B cell (primary cell): ENCODE measurements at regions not wholly inside any gene's neighbourhood (a gene's known extent, or its start where the extent isn't known, plus 50 kb on each side); places are given as distances from the start of the nearest gene placed in this dataset.
A peak's percentile ranks its signal among the peaks of the same experiment; 100 is the strongest.
"Not testable (repeated sequence)": the region's sequence is repeated elsewhere in the genome, so short reads cannot be mapped to it uniquely, and the experiment has no call there.

Source experiments
- ATAC-seq: fragments of 200-7000 bp; cut with Tn5 transposase; one replicate; pipeline ENCODE4 v1.10.0; 2021; ENCODE audit warnings: low read depth, mild to moderate bottlenecking, moderate number of reproducible peaks, moderate library complexity
- CTCF ChIA-PET: fragments of 350-600 bp; sonication (Branson Sonifier 250); formaldehyde crosslinking; loops from one replicate; lab custom pipeline; 2021; ENCODE audit warnings: antibody characterized with exemption, inconsistent platforms; lab: Charles Lee
- POLR2A ChIA-PET: fragments of 350-600 bp; sonication (Branson Sonifier 250); formaldehyde crosslinking; loops from one replicate; lab custom pipeline; 2021; ENCODE audit warnings: antibody characterized with exemption; lab: Charles Lee
- DNase-seq: peaks from one replicate; pipeline ENCODE4 v3.0.0; 2013
- H2AFZ ChIP-seq: 2 replicates; pipeline ENCODE4 v1.6.1; 2012; ENCODE audit warnings: mild to moderate bottlenecking, low read depth, low read length; ENCODE audit not compliant: insufficient read depth, poor library complexity, severe bottlenecking
- H3K27ac ChIP-seq, 2 donors: 1 replicate in 1 of 2; 2 replicates in 1 of 2; pipeline ENCODE4 v1.5.1; 2012 to 2013; ENCODE audit warnings: low read length in 2 of 2, mild to moderate bottlenecking in 2 of 2, moderate library complexity in 1 of 2
- H3K27me3 ChIP-seq, 4 experiments: fragments of 200-600 bp in 1 of 4; sonication (generic) in 1 of 4; replicated peaks in 1 of 4; 1 replicate in 2 of 4; 2 replicates in 2 of 4; pipeline versions ENCODE4 v1.6.1 to v1.7.0; 2013 to 2016; ENCODE audit warnings: low read length in 3 of 4, mild to moderate bottlenecking in 2 of 4, mixed read lengths in 1 of 4, moderate library complexity in 1 of 4; ENCODE audit not compliant: insufficient read depth in 4 of 4, control insufficient read depth in 3 of 4; ENCODE audit errors: control extremely low read depth in 1 of 4
- H3K36me3 ChIP-seq, 2 experiments: replicated peaks in 1 of 2; 1 replicate in 1 of 2; 2 replicates in 1 of 2; pipeline versions ENCODE4 v1.6.1 to v1.7.1; 2013; ENCODE audit warnings: low read length in 1 of 2; ENCODE audit not compliant: insufficient read depth in 2 of 2, control insufficient read depth in 1 of 2; ENCODE audit errors: control extremely low read depth in 1 of 2, extremely low read depth in 1 of 2
- H3K4me1 ChIP-seq, 2 donors: fragments of 200-600 bp in 1 of 2; sonication (generic) in 1 of 2; 1 replicate in 1 of 2; 2 replicates in 1 of 2; pipeline versions ENCODE4 v1.5.1 to v1.6.1; 2013 to 2017; ENCODE audit warnings: low read length in 2 of 2; ENCODE audit not compliant: control insufficient read depth in 2 of 2, insufficient read depth in 2 of 2
- H3K4me2 ChIP-seq: replicated peaks from 2 replicates; pipeline ENCODE3; 2012; ENCODE audit warnings: mild to moderate bottlenecking, low read depth, low read length; ENCODE audit not compliant: poor library complexity, severe bottlenecking
- H3K4me3 ChIP-seq, 5 experiments: fragments of 200-600 bp in 1 of 5; sonication (generic) in 1 of 5; 1 replicate in 3 of 5; 2 replicates in 2 of 5; pipeline versions ENCODE4 v1.5.1 to v1.7.0; 2011 to 2016; ENCODE audit warnings: low read length in 4 of 5, mild to moderate bottlenecking in 4 of 5, low read depth in 2 of 5, control low read depth in 1 of 5, moderate library complexity in 1 of 5; ENCODE audit not compliant: insufficient read depth in 1 of 5; ENCODE audit errors: control extremely low read depth in 1 of 5, extremely low read depth in 1 of 5
- H3K79me2 ChIP-seq: fragments of 200-600 bp; sonication (generic); one replicate; pipeline ENCODE4 v1.6.0; 2016; ENCODE audit warnings: low read length; ENCODE audit not compliant: control insufficient read depth, insufficient read depth
- H3K9ac ChIP-seq: fragments of 200-600 bp; sonication (generic); 2 replicates; pipeline ENCODE4 v1.6.1; 2017; ENCODE audit warnings: mild to moderate bottlenecking, low read length, moderate library complexity
- H3K9me3 ChIP-seq, 3 donors: one replicate each; pipeline versions ENCODE4 v1.6.1 to v1.7.1; 2013; ENCODE audit warnings: low read length in 2 of 3; ENCODE audit not compliant: control insufficient read depth in 2 of 3, insufficient read depth in 1 of 3; ENCODE audit errors: control extremely low read depth in 1 of 3
- H4K20me1 ChIP-seq: 2 replicates; pipeline ENCODE4 v1.6.0; 2012; ENCODE audit warnings: mild to moderate bottlenecking, low read length; ENCODE audit not compliant: insufficient read depth, control insufficient read depth, poor library complexity, severe bottlenecking
- H3K27ac Mint-ChIP-seq: one replicate; pipeline ENCODE4 v1.8.0; 2021; ENCODE audit warnings: mixed read lengths
- H3K27me3 Mint-ChIP-seq: one replicate; pipeline ENCODE4 v1.8.0; 2021; ENCODE audit warnings: mixed read lengths
- H3K4me1 Mint-ChIP-seq: one replicate; pipeline ENCODE4 v1.8.0; 2021; ENCODE audit warnings: mixed read lengths
- H3K4me3 Mint-ChIP-seq: one replicate; pipeline ENCODE4 v1.8.0; 2021; ENCODE audit warnings: mixed read lengths
- H3K9me3 Mint-ChIP-seq: one replicate; pipeline ENCODE4 v1.8.0; 2022; ENCODE audit warnings: mixed read lengths; ENCODE audit not compliant: insufficient read depth
- EZH2 ChIP-seq: IDR thresholded peaks from 2 replicates; pipeline ENCODE4 v1.6.1; 2012; ENCODE audit warnings: borderline replicate concordance, low read depth, mild to moderate bottlenecking, moderate library complexity, low read length; ENCODE audit not compliant: insufficient read depth, poor library complexity, severe bottlenecking
- WGBS: methylation state at CpG from one replicate; pipeline ENCODE4 v1.1.5; 2013; ENCODE audit warnings: missing lambda C conversion rate; ENCODE audit not compliant: insufficient coverage; 5-methylcytosine and 5-hydroxymethylcytosine counted together
- intact Hi-C: fragments of 100-400 bp; cut with micrococcal nuclease; formaldehyde crosslinking; loops from one replicate; pipeline ENCODE4 v1.10.0; 2022
- TF ChIP-seq, protein P1 (sequence below): fragments of 200-600 bp; IDR thresholded peaks from one replicate; pipeline ENCODE4 v1.8.0; 2022; ENCODE audit warnings: antibody characterized with exemption, mild to moderate bottlenecking

GRCh38 chr5:127216898-127217675 lies 73.5 kb upstream of the MEGF10 start:
- no peaks in the 10 kb centered on the region for H4K20me1 ChIP-seq
- no peaks in the 10 kb centered on the region for H3K27me3 ChIP-seq
- H2AFZ ChIP-seq = no peak overlapping the region
- CTCF ChIA-PET = no interaction called here
- H3K36me3 ChIP-seq = no peaks in the 10 kb centered on the region
- H3K4me3 ChIP-seq = no peak overlapping the region
- no peak overlapping the region for H3K4me2 ChIP-seq
- H3K79me2 ChIP-seq = no peaks in the 10 kb centered on the region
- no peaks in the 10 kb centered on the region for H3K4me1 ChIP-seq
- H3K9me3 ChIP-seq = peaks cover 0 to 4% (median 0%) of the 10 kb centered on the region in 3 donors
- no peak overlapping the region for H3K9ac ChIP-seq
- Mint-ChIP-seq H3K4me1 (peaks cover 2% of the 10 kb centered on the region), H3K9me3 (no peaks in the 10 kb centered on the region), H3K27ac (no peak overlapping the region), H3K27me3 (peaks cover 3% of the 10 kb centered on the region), H3K4me3 (no peak overlapping the region)
- POLR2A ChIA-PET = no interaction called here
- ATAC-seq = no peak
- intact Hi-C loops = no loop called here
- TF ChIP-seq EZH2 = no peak
- TF ChIP-seq, protein P1, sequence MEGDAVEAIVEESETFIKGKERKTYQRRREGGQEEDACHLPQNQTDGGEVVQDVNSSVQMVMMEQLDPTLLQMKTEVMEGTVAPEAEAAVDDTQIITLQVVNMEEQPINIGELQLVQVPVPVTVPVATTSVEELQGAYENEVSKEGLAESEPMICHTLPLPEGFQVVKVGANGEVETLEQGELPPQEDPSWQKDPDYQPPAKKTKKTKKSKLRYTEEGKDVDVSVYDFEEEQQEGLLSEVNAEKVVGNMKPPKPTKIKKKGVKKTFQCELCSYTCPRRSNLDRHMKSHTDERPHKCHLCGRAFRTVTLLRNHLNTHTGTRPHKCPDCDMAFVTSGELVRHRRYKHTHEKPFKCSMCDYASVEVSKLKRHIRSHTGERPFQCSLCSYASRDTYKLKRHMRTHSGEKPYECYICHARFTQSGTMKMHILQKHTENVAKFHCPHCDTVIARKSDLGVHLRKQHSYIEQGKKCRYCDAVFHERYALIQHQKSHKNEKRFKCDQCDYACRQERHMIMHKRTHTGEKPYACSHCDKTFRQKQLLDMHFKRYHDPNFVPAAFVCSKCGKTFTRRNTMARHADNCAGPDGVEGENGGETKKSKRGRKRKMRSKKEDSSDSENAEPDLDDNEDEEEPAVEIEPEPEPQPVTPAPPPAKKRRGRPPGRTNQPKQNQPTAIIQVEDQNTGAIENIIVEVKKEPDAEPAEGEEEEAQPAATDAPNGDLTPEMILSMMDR = no peak
- WGBS = 86% methylated on average over 1 of the region's 3 CpGs
- no peak overlapping the region for H3K27ac ChIP-seq
- no peak for DNase-seq

DNA sequence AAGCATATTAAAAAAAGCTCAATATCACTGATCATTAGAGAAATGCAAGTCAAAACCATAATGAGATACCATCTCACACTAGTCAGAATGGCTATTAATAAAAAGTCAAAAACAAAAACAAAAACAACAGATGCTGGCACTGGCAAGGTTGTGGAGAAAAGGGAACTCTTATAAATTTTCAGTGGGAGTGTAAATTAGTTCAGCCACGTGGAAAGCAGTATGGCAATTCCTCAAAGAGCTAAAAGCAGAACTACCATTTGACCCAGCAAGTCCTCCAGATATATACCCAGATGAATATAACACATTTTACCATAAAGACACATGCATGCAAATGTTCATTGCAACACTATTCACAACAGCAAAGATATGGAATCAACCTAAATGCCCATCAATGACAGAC lies 68.7 kb upstream of the MEGF10 start:
- ATAC-seq, H3K9ac ChIP-seq, H3K4me3 Mint-ChIP-seq, H3K27me3 ChIP-seq, H3K27ac ChIP-seq, DNase-seq, H3K4me1 ChIP-seq, H3K9me3 Mint-ChIP-seq, H3K4me2 ChIP-seq, H3K79me2 ChIP-seq, H4K20me1 ChIP-seq, CTCF ChIA-PET, H3K27ac Mint-ChIP-seq, H2AFZ ChIP-seq, POLR2A ChIA-PET, H3K36me3 ChIP-seq, H3K4me3 ChIP-seq, H3K27me3 Mint-ChIP-seq, H3K9me3 ChIP-seq, intact Hi-C loops: not testable (repeated sequence)
- WGBS = no CpG with 5 or more reads among the region's 1 CpG
- H3K4me1 Mint-ChIP-seq = peaks cover 18% of the 10 kb centered on the region

DNA sequence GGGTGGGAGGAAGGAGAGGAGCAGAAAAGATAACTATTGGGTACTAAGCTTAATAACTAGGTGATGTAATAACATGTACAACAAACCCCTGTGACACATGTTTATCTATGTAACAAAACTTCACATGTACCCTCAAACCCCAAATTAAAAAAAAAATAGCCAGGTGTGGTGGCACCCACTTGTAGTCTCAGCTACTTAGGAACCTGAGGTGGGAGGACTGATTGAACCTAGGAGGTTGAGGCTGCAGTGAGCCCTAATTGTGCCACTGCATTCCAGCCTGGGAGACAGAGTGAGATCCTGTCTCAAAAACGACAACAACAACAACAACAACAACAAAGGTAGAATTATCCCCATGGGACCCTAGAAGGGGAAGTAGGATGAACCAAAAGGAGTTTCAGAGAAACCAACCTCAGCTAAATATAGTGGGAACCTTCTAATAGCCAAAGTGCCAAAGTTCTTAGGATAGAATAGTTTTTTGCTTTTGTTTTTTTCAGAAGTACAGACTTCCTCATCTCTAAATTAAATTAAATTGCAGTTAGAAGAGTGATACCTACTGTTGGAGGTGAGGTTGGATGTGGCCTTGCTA lies 67.9 kb upstream of the MEGF10 start:
- intact Hi-C loops, H3K27me3 ChIP-seq, H3K4me3 ChIP-seq, ATAC-seq, H3K4me2 ChIP-seq, H4K20me1 ChIP-seq, H3K27me3 Mint-ChIP-seq, H3K9ac ChIP-seq, H3K9me3 Mint-ChIP-seq, POLR2A ChIA-PET, DNase-seq, H3K4me1 ChIP-seq, H2AFZ ChIP-seq, H3K4me3 Mint-ChIP-seq, H3K27ac ChIP-seq, H3K36me3 ChIP-seq, CTCF ChIA-PET, H3K79me2 ChIP-seq, H3K9me3 ChIP-seq: not testable (repeated sequence)
- no CpG with 5 or more reads among the region's 1 CpG for WGBS
- H3K27ac Mint-ChIP-seq = peak overlapping the region; percentile 32
- peaks cover 18% of the 10 kb centered on the region for H3K4me1 Mint-ChIP-seq
